B cell (primary cell): ENCODE measurements at regions not wholly inside any gene's neighbourhood (a gene's known extent, or its start where the extent isn't known, plus 50 kb on each side); places are given as distances from the start of the nearest gene placed in this dataset.

Source experiments
- ATAC-seq: fragments of 200-7000 bp; cut with Tn5 transposase; one replicate; pipeline ENCODE4 v1.10.0; 2021; ENCODE audit warnings: low read depth, mild to moderate bottlenecking, moderate number of reproducible peaks, moderate library complexity
- CTCF ChIA-PET: fragments of 350-600 bp; sonication (Branson Sonifier 250); formaldehyde crosslinking; loops from one replicate; lab custom pipeline; 2021; ENCODE audit warnings: antibody characterized with exemption, inconsistent platforms; lab: Charles Lee
- POLR2A ChIA-PET: fragments of 350-600 bp; sonication (Branson Sonifier 250); formaldehyde crosslinking; loops from one replicate; lab custom pipeline; 2021; ENCODE audit warnings: antibody characterized with exemption; lab: Charles Lee
- DNase-seq: peaks from one replicate; pipeline ENCODE4 v3.0.0; 2013
- H2AFZ ChIP-seq: 2 replicates; pipeline ENCODE4 v1.6.1; 2012; ENCODE audit warnings: mild to moderate bottlenecking, low read depth, low read length; ENCODE audit not compliant: insufficient read depth, poor library complexity, severe bottlenecking
- H3K27ac ChIP-seq, 2 donors: 1 replicate in 1 of 2; 2 replicates in 1 of 2; pipeline ENCODE4 v1.5.1; 2012 to 2013; ENCODE audit warnings: low read length in 2 of 2, mild to moderate bottlenecking in 2 of 2, moderate library complexity in 1 of 2
- H3K27me3 ChIP-seq, 4 experiments: fragments of 200-600 bp in 1 of 4; sonication (generic) in 1 of 4; replicated peaks in 1 of 4; 1 replicate in 2 of 4; 2 replicates in 2 of 4; pipeline versions ENCODE4 v1.6.1 to v1.7.0; 2013 to 2016; ENCODE audit warnings: low read length in 3 of 4, mild to moderate bottlenecking in 2 of 4, mixed read lengths in 1 of 4, moderate library complexity in 1 of 4; ENCODE audit not compliant: insufficient read depth in 4 of 4, control insufficient read depth in 3 of 4; ENCODE audit errors: control extremely low read depth in 1 of 4
- H3K36me3 ChIP-seq, 2 experiments: replicated peaks in 1 of 2; 1 replicate in 1 of 2; 2 replicates in 1 of 2; pipeline versions ENCODE4 v1.6.1 to v1.7.1; 2013; ENCODE audit warnings: low read length in 1 of 2; ENCODE audit not compliant: insufficient read depth in 2 of 2, control insufficient read depth in 1 of 2; ENCODE audit errors: control extremely low read depth in 1 of 2, extremely low read depth in 1 of 2
- H3K4me1 ChIP-seq, 2 donors: fragments of 200-600 bp in 1 of 2; sonication (generic) in 1 of 2; 1 replicate in 1 of 2; 2 replicates in 1 of 2; pipeline versions ENCODE4 v1.5.1 to v1.6.1; 2013 to 2017; ENCODE audit warnings: low read length in 2 of 2; ENCODE audit not compliant: control insufficient read depth in 2 of 2, insufficient read depth in 2 of 2
- H3K4me2 ChIP-seq: replicated peaks from 2 replicates; pipeline ENCODE3; 2012; ENCODE audit warnings: mild to moderate bottlenecking, low read depth, low read length; ENCODE audit not compliant: poor library complexity, severe bottlenecking
- H3K4me3 ChIP-seq, 5 experiments: fragments of 200-600 bp in 1 of 5; sonication (generic) in 1 of 5; 1 replicate in 3 of 5; 2 replicates in 2 of 5; pipeline versions ENCODE4 v1.5.1 to v1.7.0; 2011 to 2016; ENCODE audit warnings: low read length in 4 of 5, mild to moderate bottlenecking in 4 of 5, low read depth in 2 of 5, control low read depth in 1 of 5, moderate library complexity in 1 of 5; ENCODE audit not compliant: insufficient read depth in 1 of 5; ENCODE audit errors: control extremely low read depth in 1 of 5, extremely low read depth in 1 of 5
- H3K79me2 ChIP-seq: fragments of 200-600 bp; sonication (generic); one replicate; pipeline ENCODE4 v1.6.0; 2016; ENCODE audit warnings: low read length; ENCODE audit not compliant: control insufficient read depth, insufficient read depth
- H3K9ac ChIP-seq: fragments of 200-600 bp; sonication (generic); 2 replicates; pipeline ENCODE4 v1.6.1; 2017; ENCODE audit warnings: mild to moderate bottlenecking, low read length, moderate library complexity
- H3K9me3 ChIP-seq, 3 donors: one replicate each; pipeline versions ENCODE4 v1.6.1 to v1.7.1; 2013; ENCODE audit warnings: low read length in 2 of 3; ENCODE audit not compliant: control insufficient read depth in 2 of 3, insufficient read depth in 1 of 3; ENCODE audit errors: control extremely low read depth in 1 of 3
- H4K20me1 ChIP-seq: 2 replicates; pipeline ENCODE4 v1.6.0; 2012; ENCODE audit warnings: mild to moderate bottlenecking, low read length; ENCODE audit not compliant: insufficient read depth, control insufficient read depth, poor library complexity, severe bottlenecking
- H3K27ac Mint-ChIP-seq: one replicate; pipeline ENCODE4 v1.8.0; 2021; ENCODE audit warnings: mixed read lengths
- H3K27me3 Mint-ChIP-seq: one replicate; pipeline ENCODE4 v1.8.0; 2021; ENCODE audit warnings: mixed read lengths
- H3K4me1 Mint-ChIP-seq: one replicate; pipeline ENCODE4 v1.8.0; 2021; ENCODE audit warnings: mixed read lengths
- H3K4me3 Mint-ChIP-seq: one replicate; pipeline ENCODE4 v1.8.0; 2021; ENCODE audit warnings: mixed read lengths
- H3K9me3 Mint-ChIP-seq: one replicate; pipeline ENCODE4 v1.8.0; 2022; ENCODE audit warnings: mixed read lengths; ENCODE audit not compliant: insufficient read depth
- EZH2 ChIP-seq: IDR thresholded peaks from 2 replicates; pipeline ENCODE4 v1.6.1; 2012; ENCODE audit warnings: borderline replicate concordance, low read depth, mild to moderate bottlenecking, moderate library complexity, low read length; ENCODE audit not compliant: insufficient read depth, poor library complexity, severe bottlenecking
- WGBS: methylation state at CpG from one replicate; pipeline ENCODE4 v1.1.5; 2013; ENCODE audit warnings: missing lambda C conversion rate; ENCODE audit not compliant: insufficient coverage; 5-methylcytosine and 5-hydroxymethylcytosine counted together
- intact Hi-C: fragments of 100-400 bp; cut with micrococcal nuclease; formaldehyde crosslinking; loops from one replicate; pipeline ENCODE4 v1.10.0; 2022
- TF ChIP-seq, protein P1 (sequence below): fragments of 200-600 bp; IDR thresholded peaks from one replicate; pipeline ENCODE4 v1.8.0; 2022; ENCODE audit warnings: antibody characterized with exemption, mild to moderate bottlenecking

DNA sequence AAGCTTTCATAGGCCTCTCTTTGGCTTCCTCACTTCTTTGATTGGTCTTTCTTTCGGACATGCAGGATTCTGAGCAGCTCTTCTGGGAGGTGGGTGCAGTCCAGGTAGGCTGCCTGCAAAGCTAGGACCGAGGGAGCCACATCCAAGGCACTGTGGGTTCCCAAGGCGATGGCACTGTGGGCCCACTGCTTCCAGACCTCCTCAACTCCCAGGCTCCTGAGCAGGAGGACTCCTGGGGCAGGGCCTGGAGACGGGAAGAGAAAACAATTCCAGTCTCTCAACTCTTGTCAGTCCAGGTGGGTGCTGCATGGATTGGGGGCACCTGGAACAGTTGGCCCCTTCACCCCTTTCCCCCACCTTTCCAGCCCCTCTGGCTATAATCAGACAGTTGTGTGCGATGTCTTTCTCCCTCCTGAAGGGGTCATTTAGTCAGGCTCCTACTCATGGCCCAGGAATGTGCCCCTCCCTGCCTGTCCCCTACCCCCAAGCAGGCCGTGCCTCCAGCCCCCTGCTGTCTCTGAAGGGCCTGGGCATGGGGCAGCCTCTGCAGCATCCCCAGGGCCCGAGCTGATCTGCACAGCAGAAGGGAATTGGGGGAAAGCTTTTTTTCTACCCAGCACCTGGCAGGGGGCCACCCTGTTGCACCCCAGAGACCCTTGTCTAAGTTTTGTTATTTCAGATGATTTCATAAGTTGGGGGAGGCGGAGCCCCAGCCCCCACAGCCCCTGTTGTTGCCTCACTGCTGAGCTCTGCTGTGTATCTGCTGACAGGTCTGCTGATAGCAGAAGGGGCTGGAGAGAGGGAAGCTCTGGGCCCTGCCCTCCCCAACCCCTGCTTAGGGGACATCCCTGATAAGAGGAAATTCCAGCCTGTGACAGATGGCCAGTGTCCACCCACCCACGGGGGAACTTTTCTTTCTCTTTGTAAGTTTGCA, 330.3 kb downstream of the SEC14L1 start:
- peak overlapping the region; percentile 49 to 89 for H3K27ac ChIP-seq
- H3K9ac ChIP-seq, result no peak overlapping the region
- no peaks in the 10 kb centered on the region for H3K9me3 Mint-ChIP-seq
- CTCF ChIA-PET, result interaction anchor here (0.9 to 3.1 kb wide), 5 partner anchors 21 to 71 kb away, joined by 3 to 25 read pairs (median 5); no protein-coding TSS in a partner anchor
- peaks cover 5 to 51% of the 10 kb centered on the region in 2 experiments for H3K36me3 ChIP-seq
- peaks cover 95% of the 10 kb centered on the region for H3K4me1 Mint-ChIP-seq
- POLR2A ChIA-PET, result interaction anchor here (2.1 to 3.5 kb wide), 2 partner anchors 27 to 65 kb away, joined by 5 to 17 read pairs; no protein-coding TSS in a partner anchor
- intact Hi-C loops, result no loop called here
- peak overlapping the region; percentile 75 for H3K4me2 ChIP-seq
- no peak overlapping the region for H3K4me3 ChIP-seq
- 60% methylated on average over 8 of the region's 9 CpGs for WGBS
- peaks cover 96 to 98% of the 10 kb centered on the region in 2 donors for H3K4me1 ChIP-seq
- peak overlapping the region; percentile 73 for H3K4me3 Mint-ChIP-seq
- DNase-seq (no peak), ATAC-seq (no peak)
- no peaks in the 10 kb centered on the region for H3K27me3 Mint-ChIP-seq
- peaks cover 100% of the 10 kb centered on the region for H3K79me2 ChIP-seq
- peak overlapping the region; percentile 75 for H3K27ac Mint-ChIP-seq
- peaks cover 76% of the 10 kb centered on the region for H4K20me1 ChIP-seq
- H3K27me3 ChIP-seq, result no peaks in the 10 kb centered on the region
- H2AFZ ChIP-seq, result no peak overlapping the region
- TF ChIP-seq, protein P1, sequence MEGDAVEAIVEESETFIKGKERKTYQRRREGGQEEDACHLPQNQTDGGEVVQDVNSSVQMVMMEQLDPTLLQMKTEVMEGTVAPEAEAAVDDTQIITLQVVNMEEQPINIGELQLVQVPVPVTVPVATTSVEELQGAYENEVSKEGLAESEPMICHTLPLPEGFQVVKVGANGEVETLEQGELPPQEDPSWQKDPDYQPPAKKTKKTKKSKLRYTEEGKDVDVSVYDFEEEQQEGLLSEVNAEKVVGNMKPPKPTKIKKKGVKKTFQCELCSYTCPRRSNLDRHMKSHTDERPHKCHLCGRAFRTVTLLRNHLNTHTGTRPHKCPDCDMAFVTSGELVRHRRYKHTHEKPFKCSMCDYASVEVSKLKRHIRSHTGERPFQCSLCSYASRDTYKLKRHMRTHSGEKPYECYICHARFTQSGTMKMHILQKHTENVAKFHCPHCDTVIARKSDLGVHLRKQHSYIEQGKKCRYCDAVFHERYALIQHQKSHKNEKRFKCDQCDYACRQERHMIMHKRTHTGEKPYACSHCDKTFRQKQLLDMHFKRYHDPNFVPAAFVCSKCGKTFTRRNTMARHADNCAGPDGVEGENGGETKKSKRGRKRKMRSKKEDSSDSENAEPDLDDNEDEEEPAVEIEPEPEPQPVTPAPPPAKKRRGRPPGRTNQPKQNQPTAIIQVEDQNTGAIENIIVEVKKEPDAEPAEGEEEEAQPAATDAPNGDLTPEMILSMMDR, result no peak
- no peak for TF ChIP-seq EZH2
- H3K9me3 ChIP-seq, result no peaks in the 10 kb centered on the region
